ENCODE measurements at regions not wholly inside any gene's neighbourhood (a gene's known extent, or its start where the extent isn't known, plus 50 kb on each side); places are given as distances from the start of the nearest gene placed in this dataset.

GRCh38 chr22:22710719-22711531 is 66.5 kb downstream of the GGTLC2 start:
- H3K9me3 Mint-ChIP-seq, result no peaks in the 10 kb centered on the region
- H3K4me1 Mint-ChIP-seq, result no peaks in the 10 kb centered on the region
- peak; percentile 83 for DNase-seq
- peaks cover 41% of the 10 kb centered on the region for H3K27me3 Mint-ChIP-seq
- no peaks in the 10 kb centered on the region for H3K36me3 Mint-ChIP-seq
- CTCF ChIA-PET, result interaction anchor here (0.8 to 1.8 kb wide), 6 partner anchors 9 to 91 kb away, joined by 3 to 16 read pairs (median 4); no protein-coding TSS in a partner anchor
- H3K4me3 Mint-ChIP-seq, result no peak overlapping the region
- no peak overlapping the region for H3K27ac Mint-ChIP-seq

- DNase-seq, result peak; percentile 8
- CTCF ChIA-PET, result interaction anchor here (1.8 kb wide), 1 partner anchor 9 kb away, joined by 6 read pairs; no protein-coding TSS in a partner anchor
- H3K27ac Mint-ChIP-seq, result no peak overlapping the region
- H3K36me3 Mint-ChIP-seq, result no peaks in the 10 kb centered on the region
- peaks cover 41% of the 10 kb centered on the region for H3K27me3 Mint-ChIP-seq
- no peaks in the 10 kb centered on the region for H3K9me3 Mint-ChIP-seq
- H3K4me3 Mint-ChIP-seq, result no peak overlapping the region
- no peaks in the 10 kb centered on the region for H3K4me1 Mint-ChIP-seq
These were observed 67.1 kb downstream of the GGTLC2 start for GRCh38 chr22:22711532-22711913.

- no peak overlapping the region for H3K4me3 Mint-ChIP-seq
- DNase-seq, result no peak
- peaks cover 44% of the 10 kb centered on the region for H3K27me3 Mint-ChIP-seq
- no peaks in the 10 kb centered on the region for H3K36me3 Mint-ChIP-seq
- CTCF ChIA-PET, result interaction anchor here (1.8 kb wide), 1 partner anchor 8 kb away, joined by 6 read pairs; no protein-coding TSS in a partner anchor
- H3K27ac Mint-ChIP-seq, result no peak overlapping the region
- H3K9me3 Mint-ChIP-seq, result no peaks in the 10 kb centered on the region
- no peaks in the 10 kb centered on the region for H3K4me1 Mint-ChIP-seq
These were observed 67.8 kb downstream of the GGTLC2 start for GRCh38 chr22:22712092-22712658.

- Mint-ChIP-seq H3K36me3 (no peaks in the 10 kb centered on the region), H3K4me3 (no peak overlapping the region), H3K9me3 (no peaks in the 10 kb centered on the region), H3K27me3 (peaks cover 45% of the 10 kb centered on the region), H3K27ac (no peak overlapping the region), H3K4me1 (peaks cover 3% of the 10 kb centered on the region)
- no peak for DNase-seq
- CTCF ChIA-PET, result interaction anchor here (1.8 kb wide), 1 partner anchor 8 kb away, joined by 6 read pairs; no protein-coding TSS in a partner anchor
These were observed 68.4 kb downstream of the GGTLC2 start for GRCh38 chr22:22712666-22713365.

- DNase-seq, result no peak
- Mint-ChIP-seq H3K27ac (no peak overlapping the region), H3K36me3 (no peaks in the 10 kb centered on the region), H3K4me3 (no peak overlapping the region), H3K4me1 (peaks cover 5% of the 10 kb centered on the region), H3K27me3 (peaks cover 48% of the 10 kb centered on the region), H3K9me3 (no peaks in the 10 kb centered on the region)
- CTCF ChIA-PET, result interaction anchor here (0.8 kb wide), 1 partner anchor 43 kb away, joined by 3 read pairs; no protein-coding TSS in a partner anchor
These were observed 69.0 kb downstream of the GGTLC2 start for GRCh38 chr22:22713416-22713815.

- Mint-ChIP-seq H3K27ac (no peak overlapping the region), H3K27me3 (peaks cover 39% of the 10 kb centered on the region), H3K9me3 (no peaks in the 10 kb centered on the region), H3K4me1 (peaks cover 5% of the 10 kb centered on the region), H3K4me3 (no peak overlapping the region), H3K36me3 (no peaks in the 10 kb centered on the region)
- CTCF ChIA-PET, result no interaction called here
- DNase-seq, result no peak
These were observed 70.4 kb downstream of the GGTLC2 start for GRCh38 chr22:22714600-22715335.

- DNase-seq, result no peak
- Mint-ChIP-seq H3K27ac (no peak overlapping the region), H3K4me1 (peaks cover 5% of the 10 kb centered on the region), H3K36me3 (no peaks in the 10 kb centered on the region), H3K27me3 (peaks cover 27% of the 10 kb centered on the region), H3K4me3 (no peak overlapping the region), H3K9me3 (no peaks in the 10 kb centered on the region)
- CTCF ChIA-PET, result interaction anchor here (0.7 to 1.5 kb wide), 3 partner anchors 10 to 50 kb away, joined by 3 to 6 read pairs (median 4); no protein-coding TSS in a partner anchor
These were observed 71.8 kb downstream of the GGTLC2 start for GRCh38 chr22:22716136-22716665.

- Mint-ChIP-seq H3K4me3 (no peak overlapping the region), H3K27ac (no peak overlapping the region), H3K36me3 (no peaks in the 10 kb centered on the region), H3K4me1 (peaks cover 5% of the 10 kb centered on the region), H3K27me3 (peaks cover 27% of the 10 kb centered on the region), H3K9me3 (no peaks in the 10 kb centered on the region)
- DNase-seq, result no peak
- CTCF ChIA-PET, result interaction anchor here (0.7 to 5.2 kb wide), 2 partner anchors 13 to 28 kb away, joined by 3 to 36 read pairs; no protein-coding TSS in a partner anchor
These were observed 73.2 kb downstream of the GGTLC2 start for GRCh38 chr22:22717664-22718063.

- Mint-ChIP-seq H3K9me3 (no peaks in the 10 kb centered on the region), H3K4me3 (no peak overlapping the region), H3K4me1 (peaks cover 5% of the 10 kb centered on the region), H3K27ac (peak overlapping the region; percentile 39), H3K27me3 (peaks cover 13% of the 10 kb centered on the region), H3K36me3 (no peaks in the 10 kb centered on the region)
- CTCF ChIA-PET, result interaction anchor here (0.6 to 5.2 kb wide), 15 partner anchors 8 to 215 kb away, joined by 3 to 36 read pairs (median 4); no protein-coding TSS in a partner anchor
- DNase-seq, result peak; percentile 53
These were observed 75.8 kb downstream of the GGTLC2 start for GRCh38 chr22:22720201-22720723.

- no peaks in the 10 kb centered on the region for H3K9me3 Mint-ChIP-seq
- CTCF ChIA-PET, result interaction anchor here (0.6 to 5.2 kb wide), 14 partner anchors 9 to 215 kb away, joined by 3 to 36 read pairs (median 4); no protein-coding TSS in a partner anchor
- H3K36me3 Mint-ChIP-seq, result no peaks in the 10 kb centered on the region
- H3K4me1 Mint-ChIP-seq, result peaks cover 5% of the 10 kb centered on the region
- no peak overlapping the region for H3K4me3 Mint-ChIP-seq
- peaks cover 8% of the 10 kb centered on the region for H3K27me3 Mint-ChIP-seq
- no peak for DNase-seq
- peak overlapping the region; percentile 39 for H3K27ac Mint-ChIP-seq
These were observed 76.4 kb downstream of the GGTLC2 start for GRCh38 chr22:22720724-22721261.

- Mint-ChIP-seq H3K27ac (no peak overlapping the region), H3K36me3 (no peaks in the 10 kb centered on the region), H3K4me3 (no peak overlapping the region), H3K27me3 (peaks cover 5% of the 10 kb centered on the region), H3K9me3 (no peaks in the 10 kb centered on the region), H3K4me1 (peaks cover 5% of the 10 kb centered on the region)
- CTCF ChIA-PET, result interaction anchor here (0.7 to 5.2 kb wide), 7 partner anchors 13 to 66 kb away, joined by 3 to 36 read pairs (median 8); no protein-coding TSS in a partner anchor
- DNase-seq, result peak; percentile 34
These were observed 77.4 kb downstream of the GGTLC2 start for GRCh38 chr22:22721681-22722354.

- no peak for DNase-seq
- no peak overlapping the region for H3K27ac Mint-ChIP-seq
- no peaks in the 10 kb centered on the region for H3K9me3 Mint-ChIP-seq
- peaks cover 25% of the 10 kb centered on the region for H3K27me3 Mint-ChIP-seq
- CTCF ChIA-PET, result interaction anchor here (0.6 kb wide), 1 partner anchor 36 kb away, joined by 3 read pairs; no protein-coding TSS in a partner anchor
- H3K4me3 Mint-ChIP-seq, result no peak overlapping the region
- no peaks in the 10 kb centered on the region for H3K4me1 Mint-ChIP-seq
- H3K36me3 Mint-ChIP-seq, result no peaks in the 10 kb centered on the region
These were observed 84.0 kb downstream of the GGTLC2 start for GRCh38 chr22:22728382-22728781.

Measured in activated naive CD4-positive, alpha-beta T cell treated with anti-CD3 and anti-CD28 coated beads, Interleukin-2, amount 10 ng/mL, durations not matched to agents 7 days and 5 days (primary cell).